Activated CD8-positive, alpha-beta memory T cell treated with anti-CD3 and anti-CD28 coated beads for 24 hours (primary cell): ENCODE measurements at regions not wholly inside any gene's neighbourhood (a gene's known extent, or its start where the extent isn't known, plus 50 kb on each side); places are given as distances from the start of the nearest gene placed in this dataset.

Experiments used
- DNase-seq: peaks from one replicate; pipeline ENCODE4 v3.0.0-alpha.2; 2020

DNA sequence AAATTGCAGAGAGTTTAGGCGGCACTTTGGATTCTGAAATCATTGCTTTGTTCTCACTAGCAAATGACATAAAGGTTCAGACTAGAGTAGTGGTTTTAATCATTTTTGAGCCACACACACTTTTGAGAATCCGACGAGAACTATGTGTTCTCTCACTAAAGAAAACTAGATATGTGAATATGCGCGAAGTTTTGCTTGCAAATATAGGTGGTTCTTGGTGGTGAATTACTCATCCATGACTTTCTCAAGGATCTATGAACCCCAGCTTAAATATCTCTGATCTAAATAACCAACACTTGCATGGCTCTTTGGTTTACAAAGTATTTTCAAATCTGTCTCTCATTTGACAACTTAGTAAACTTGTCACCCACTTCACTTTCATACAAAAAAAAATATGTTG, 54.8 kb downstream of the NOG start:
- DNase-seq: no peak

DNA sequence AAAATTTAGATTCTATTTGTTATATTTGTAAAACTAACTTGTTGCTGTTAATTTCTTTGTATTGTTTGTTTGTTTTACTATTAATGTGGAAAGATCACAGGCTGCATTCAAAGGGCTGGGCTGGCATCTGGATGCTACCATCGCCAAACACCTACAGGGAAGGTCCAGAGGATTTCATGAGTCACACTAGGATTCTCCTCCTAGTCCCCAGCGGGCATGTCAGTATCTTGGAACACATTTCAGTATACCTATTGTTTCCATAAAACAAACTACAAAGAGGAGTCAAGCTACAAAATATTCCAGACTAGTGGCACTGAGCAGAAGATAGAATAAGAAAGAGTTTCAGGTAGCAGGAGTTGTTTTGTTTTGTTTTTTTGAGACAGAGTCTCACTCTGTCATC, 55.3 kb downstream of the NOG start:
- no peak for DNase-seq

DNA sequence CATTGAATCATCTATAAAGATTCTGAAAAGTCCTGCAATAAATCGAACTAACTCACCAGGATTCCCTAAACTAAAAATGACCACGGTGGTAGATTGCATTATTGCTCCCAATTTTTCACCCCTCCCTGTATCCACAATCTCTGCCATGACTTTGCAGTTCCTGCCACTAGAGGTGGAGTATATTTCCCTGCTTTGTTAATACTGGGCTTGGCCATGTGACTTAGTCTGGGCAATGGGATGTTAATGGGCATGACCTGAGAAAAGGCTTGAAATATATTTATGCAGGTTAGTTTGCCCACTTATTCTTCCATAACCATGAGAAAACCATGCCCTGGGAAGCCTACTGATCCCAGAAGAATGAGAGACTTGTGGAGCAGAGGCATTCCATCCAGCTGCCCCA, 59.1 kb downstream of the NOG start:
- no peak for DNase-seq

DNA sequence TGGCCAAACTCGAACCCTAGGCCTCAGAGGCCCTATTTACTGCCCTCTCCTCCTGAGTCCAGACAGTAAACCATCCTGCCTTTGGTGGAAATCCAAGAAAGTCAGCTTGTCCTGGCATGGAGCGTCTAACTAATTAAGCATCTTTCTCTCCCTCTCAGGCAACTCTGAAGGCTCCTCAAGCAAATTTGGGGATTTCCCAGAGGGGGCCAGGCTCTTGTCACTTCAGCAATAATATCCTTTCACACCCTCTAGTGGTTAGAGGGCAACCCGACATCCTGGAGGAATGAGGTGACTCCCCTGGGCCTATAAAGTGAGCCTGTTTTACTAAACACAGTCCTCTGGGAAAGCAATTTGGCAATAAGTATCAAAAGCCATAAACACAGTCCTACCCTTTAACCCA, 60.4 kb downstream of the NOG start:
- DNase-seq: peak; percentile 67

DNA sequence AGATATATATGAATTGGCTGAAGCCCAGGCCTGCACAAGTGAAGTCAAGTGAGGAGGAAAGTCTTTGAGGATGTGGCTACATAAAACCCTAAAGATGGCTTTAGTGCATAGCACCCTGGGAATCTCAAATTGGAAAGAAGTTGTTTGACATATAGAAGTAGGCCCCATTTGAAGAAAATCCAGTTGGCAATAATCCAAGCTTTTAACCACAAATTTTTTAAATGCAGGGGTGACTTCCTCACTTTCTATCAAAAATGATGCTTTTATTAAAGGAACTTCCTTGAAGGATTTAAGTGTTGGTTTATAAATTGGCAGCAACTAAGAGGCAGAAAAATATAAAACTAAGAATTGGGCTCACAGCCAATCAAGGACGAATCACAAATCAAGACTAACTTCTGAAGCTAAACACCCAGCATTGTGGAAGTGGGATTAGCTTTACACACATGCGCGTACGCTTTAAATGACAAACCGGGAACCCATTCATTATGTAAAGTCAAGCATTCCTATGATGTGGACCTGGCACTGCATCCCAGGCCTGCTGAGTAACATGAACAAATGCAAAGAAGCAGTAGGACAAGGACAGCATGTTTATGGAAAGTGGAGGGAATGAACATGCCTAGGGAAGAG, 63.3 kb downstream of the NOG start:
- no peak for DNase-seq

DNA sequence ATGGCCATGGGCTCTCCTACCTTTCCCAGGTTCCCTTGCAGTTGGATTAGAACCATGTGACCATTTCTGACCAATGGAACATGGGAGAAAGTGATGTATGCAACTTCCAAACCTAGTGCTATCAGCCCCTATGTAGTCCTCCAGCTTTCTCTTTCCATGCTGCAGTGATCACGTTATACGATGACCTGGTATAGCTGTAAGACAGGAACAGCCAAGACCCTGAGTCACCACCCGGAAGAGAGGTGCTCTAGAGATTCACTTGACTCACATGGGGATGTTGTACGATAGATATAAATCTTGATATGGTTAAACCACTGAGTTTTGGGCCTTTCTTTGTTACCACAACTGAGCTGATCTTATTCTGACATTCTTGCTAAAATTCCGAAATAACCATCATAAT, 65.1 kb downstream of the NOG start:
- DNase-seq: no peak

DNA sequence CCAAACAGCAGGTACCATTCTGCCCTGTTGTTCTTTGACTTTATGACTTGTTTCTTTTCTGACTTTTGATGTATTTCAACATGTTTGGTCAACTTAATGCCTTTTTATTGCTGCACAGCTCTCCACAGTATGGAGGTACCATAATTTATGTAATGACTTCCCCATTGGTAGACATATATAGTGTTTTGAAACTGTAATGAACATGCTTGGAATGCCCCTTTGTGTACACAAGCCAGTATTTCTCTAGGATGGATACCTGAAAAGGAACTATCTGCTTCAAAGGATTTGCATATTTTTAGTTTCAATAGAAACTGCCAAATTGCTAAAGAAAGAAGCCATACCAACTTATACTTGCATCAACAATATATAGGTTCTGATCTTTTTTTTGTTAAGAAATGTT, 66.1 kb downstream of the NOG start:
- DNase-seq: no peak

DNA sequence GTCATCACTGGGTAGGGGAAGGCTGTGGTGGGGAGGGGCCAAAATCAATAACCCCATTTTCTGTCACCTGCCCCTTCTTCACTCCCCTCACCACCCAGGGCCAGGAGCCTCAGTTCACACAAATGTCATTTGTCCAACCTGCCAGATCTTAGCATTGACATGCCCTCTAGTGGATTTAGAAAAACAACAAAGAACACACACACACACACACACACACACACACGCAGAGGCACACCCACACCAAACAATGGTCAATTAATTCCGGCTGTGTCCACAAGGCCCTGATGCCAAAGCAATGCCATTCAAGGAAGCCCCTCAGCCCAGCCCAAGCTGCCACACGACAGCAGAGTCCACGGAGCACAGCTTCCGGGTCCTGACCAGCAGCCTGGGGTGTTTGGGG, 68.4 kb downstream of the NOG start:
- no peak for DNase-seq

DNA sequence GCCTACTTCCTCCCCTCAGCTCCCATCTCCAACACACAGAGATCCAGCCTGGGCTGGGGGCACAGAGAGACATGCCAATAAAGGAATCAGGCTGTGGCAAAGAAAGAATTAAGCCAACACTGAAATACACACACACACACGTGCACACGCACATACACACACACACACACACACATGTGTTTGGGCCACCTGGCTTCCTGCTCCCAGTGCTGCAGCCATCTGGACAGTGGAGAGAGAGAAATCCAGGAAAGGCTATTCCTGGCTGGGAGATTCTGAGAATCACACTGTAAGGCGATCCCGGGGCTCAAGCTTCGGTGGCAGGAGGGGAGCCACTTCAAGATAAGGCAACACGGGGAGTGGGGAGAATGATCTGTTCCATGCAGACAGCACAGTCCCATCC, 72.4 kb downstream of the NOG start:
- no peak for DNase-seq

DNA sequence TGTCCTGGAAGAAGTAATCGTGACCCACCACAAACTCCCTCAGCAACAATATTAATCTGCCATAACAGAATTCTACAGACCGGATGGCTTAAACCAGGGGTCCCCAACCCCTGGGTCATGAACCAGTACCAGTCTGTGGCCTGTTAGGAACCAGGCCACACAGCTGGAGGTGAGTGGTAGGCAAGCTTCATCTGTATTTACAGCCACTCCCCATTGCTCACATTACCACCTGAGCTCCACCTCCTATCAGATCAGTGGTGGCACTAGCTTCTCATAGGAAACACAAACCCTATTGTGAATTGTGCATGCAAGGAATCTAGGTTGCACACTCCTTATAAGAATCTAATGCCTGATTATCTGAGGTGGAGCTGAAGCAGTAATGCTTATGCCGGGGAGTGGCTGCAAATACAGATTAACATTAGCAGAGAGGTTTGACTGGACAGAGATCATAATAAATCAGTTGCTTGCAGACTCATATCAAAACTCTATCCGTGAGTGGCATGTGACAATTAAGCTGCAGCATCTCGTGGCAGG, 74.5 kb downstream of the NOG start:
- DNase-seq: no peak

DNA sequence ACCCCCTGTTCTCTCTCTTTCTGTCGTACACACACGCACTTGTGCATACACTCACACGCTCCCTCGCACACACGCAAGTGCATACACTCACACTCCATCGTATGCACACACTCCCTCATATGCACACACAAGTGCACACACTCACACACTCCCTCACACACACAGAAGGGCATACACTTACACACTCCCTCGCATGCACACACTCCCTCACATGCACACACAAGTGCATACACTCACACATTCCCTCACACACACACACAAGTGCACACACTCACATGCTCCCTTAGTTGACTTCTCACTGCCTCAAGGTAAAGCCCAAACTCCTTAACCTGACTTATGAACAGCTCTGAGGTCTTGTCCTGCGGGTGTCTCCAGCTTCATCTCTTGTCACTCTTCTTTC, 78.7 kb downstream of the NOG start:
- no peak for DNase-seq

DNA sequence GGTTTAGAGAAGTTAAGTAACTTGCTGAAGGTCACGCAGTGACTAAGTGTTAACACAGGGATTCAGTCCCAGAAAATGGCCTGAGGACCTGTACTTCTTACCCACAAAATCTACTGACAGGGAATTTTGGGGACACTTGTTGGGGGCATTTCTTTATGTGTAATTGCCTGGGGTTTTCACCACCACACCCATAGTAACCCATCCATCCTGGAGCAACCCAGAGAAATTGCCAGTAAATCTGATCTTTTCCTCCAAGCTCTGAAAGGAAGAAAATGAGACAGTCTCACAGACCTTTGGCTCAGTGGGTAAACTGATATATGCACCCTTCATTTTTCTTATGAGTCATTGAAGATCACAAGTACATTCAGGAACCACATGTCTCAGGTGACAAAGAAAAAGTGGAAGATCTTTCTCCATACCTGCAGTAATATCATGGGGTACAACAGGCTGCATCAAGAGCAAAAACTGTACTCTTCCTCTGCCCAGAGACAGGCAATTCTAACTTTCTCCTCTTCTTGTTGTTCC, 81.0 kb downstream of the NOG start:
- no peak for DNase-seq

DNA sequence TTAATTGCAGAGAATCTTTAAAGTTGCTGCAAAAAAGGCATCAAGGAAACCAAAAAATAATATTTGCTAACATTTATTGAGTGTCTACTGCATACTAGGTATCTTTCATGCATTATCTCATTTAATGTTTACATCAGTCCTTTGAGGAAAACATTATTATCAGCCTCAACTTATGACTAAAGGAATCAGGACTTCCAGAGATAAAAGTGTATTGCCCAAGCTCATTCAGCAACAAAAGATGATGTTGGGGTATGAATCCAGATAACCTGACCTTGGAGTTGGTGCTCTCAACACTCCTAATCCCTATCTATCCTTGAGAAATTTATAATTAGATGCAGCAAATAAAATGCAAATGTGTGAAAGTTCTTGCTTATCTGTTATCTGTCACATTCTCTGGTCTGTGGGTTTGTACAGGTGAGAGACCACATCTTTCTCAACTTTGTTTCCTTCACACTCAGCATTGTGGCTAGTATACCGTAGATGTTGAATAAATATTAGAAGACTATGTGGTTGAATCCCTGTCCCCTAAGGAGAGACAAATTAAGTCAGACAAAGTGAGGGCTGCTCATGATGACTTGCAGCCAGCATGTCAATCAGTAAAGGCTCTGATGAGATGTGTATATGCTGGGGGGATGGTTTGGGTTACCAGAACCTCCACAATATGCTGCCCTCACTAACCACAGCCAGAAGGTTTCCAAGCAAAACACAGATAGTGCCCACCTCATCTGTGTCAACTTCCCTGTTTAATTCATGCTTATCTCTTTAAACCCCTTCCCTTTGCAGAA, 82.6 kb downstream of the NOG start:
- no peak for DNase-seq

DNA sequence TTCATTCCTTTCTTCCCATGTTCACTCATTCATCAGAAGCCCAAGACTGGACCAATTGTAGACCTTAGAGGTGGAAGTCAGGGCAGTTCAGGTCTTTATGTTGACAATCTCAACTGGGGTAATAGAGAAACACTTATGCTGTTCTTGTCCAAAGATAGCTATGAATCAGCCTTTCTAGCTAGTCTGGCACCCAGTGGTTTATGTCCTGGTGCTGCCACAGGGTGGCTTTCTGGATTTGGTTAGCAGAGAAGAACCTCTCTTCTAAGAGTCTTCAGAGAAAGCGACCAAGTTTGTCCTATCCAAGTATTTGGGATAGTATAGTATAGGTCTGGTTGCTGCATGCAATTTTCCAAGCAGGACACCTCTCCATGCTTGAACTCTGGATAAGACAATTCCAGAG, 83.3 kb downstream of the NOG start:
- no peak for DNase-seq

DNA sequence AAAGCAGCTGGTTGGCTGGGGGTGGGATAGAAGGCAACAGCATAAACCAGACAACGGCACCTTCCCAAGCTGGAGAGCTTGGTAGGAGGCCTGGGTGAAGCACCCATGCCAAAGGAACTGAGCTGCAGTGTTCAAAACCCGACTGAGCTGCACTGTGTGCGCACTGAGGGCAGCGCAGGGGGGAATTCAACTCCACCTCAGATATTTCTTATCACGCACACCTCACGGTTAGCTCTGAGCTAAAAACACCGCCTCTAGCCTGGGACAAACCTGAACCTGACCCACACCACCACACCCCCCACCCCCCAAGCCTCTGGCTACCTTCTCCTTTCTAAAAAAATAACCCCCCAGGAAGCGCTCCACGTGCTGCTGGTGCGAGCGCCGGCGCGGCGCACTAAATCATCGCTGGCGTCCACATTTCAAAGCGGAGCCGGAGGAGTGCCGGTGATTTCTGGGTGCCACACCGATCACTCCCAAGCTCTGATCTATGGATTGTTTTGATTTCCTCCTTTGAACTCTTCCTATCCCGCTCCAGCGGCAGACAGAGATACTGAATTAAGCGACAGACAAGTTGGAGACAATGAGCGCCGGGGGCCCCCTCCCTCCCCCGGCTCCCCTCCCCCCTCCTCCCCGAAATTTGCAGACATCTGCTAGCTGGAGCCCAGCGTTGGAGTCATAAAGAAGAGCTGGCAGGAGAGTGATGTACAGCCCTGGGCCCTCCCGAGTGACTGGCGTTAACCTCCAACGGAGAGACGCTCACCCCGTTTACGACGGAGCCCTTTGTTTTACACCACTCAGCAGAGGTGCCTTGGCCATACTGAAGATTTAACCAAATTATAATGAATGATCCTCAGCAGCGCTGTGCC, 85.0 kb downstream of the NOG start:
- no peak for DNase-seq

DNA sequence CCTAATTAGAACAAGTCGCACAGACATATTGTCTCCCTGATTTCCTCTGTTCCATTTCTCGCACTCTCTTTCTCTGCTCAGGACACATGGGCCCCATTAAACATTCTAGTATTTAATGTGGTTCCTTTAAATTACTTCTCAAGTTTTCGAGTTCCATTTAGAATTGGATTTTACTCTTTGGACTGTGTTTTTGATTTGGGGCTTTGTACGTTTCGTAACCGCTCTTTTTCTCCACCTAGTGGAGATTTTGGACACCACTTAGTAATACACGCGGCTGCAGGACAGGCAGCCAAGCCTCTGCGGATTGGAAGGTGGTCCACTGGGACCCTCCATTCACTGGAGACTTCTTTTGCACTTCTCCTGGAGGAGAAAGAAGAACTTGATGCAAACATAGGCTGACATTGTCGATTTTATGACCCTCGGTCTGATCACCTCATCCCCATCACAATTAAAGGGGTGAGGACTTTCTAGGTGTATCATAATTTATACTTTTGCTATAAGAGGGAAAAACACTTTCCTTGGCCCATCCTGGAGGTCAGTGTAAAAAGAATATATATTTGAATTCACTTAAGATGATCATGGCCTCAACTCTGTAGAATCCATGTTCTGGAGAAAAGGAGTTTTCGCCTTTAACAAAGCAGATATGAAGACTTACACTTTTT, 85.7 kb downstream of the NOG start:
- DNase-seq: no peak

DNA sequence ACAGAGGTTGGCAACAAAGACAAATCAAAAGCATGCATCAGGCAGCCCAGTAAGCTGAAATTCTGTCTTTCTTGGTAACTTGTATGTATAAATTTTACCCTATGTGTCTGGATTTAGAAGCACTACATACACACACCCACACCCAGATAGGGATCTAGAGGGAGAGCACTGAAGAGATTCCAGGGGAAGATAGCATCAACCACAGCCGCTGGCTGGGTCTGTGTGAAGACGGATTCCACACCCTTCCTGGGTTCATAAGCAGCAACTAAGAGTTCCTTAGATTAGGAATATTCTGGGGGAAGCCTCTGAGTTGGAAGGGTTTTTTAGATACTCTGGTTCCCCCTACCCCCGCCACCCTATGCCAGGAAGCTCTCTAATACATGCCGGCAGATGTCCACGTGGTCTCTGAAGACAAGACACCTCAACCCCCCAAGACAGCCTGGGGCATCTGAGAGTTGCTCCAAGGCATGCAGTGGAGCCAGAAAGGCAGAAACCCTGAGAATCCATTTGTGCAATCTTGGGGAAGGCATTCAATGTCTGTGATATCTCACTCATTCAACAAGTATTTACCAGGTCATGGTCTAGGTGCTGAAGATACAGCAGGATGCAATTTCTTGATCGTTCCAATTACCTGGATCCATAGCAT, 86.4 kb downstream of the NOG start:
- DNase-seq: no peak

DNA sequence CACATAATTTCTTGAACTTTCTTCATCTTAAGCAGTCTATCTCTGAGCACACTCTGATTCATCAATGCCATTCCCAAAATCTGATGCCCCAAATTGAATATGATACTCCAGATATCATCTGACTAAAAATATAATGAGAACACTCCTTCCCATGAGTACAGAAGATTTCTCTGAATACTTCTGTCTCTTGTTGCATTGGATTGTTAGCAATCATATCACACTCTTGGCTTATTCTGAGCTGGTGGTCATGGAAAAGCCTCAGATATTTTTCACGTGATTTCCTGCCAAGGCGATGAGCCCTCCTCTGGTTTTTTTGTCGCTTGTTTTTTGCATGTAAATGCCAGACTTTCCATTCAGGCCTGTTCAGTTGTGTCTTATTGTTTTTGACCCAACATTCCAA, 87.2 kb downstream of the NOG start:
- no peak for DNase-seq

DNA sequence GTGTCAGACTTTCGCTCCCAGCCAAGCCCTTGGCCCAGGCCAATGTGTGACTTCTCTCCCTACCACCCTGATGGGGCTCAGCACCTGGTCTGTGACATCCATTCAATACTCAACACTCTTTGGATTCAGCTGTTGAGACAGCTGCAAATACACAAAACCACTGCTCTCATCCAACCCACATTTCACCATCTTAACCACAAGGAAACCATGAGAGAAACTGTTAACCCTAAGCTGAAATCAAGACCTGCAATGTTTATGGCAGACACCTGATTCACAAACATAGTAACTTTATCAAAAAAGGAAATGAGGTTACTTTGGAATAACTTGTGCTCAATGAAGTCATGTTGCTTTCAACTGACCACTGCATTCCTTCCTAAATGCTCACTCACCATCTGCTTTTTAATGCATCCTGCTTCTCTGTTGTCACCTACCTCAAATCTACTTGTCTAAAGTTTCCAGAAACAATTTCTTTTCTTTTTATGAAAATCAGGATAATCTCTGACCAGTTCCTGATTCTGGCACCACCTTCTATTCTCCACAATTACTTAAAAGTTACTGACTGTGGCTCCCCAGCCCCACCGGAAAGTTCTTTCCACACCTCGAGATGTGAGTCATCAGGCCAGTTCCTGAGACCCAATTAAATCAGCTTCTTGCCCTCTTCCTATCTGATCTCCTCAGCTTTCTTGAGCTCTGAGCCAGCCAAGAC, 88.2 kb downstream of the NOG start:
- DNase-seq: no peak

DNA sequence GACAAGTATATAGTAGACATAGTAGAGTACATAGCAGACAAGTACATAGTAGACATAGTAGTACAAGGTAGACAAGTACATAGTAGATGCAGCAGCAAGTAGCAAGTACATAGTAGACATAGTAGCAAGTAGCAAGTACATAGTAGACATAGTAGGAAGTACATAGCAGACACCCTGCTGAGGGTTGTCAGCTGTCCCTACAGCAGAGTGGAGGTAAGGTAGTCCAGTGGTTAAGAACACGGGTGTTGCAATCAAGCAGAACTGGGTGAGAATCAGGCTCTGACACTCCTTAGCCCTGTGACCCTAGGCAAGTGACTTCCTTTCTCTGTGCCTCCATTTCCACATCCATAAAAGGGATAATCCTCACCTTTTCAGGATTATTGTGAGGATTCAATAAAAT, 94.7 kb downstream of the NOG start:
- DNase-seq: no peak

DNA sequence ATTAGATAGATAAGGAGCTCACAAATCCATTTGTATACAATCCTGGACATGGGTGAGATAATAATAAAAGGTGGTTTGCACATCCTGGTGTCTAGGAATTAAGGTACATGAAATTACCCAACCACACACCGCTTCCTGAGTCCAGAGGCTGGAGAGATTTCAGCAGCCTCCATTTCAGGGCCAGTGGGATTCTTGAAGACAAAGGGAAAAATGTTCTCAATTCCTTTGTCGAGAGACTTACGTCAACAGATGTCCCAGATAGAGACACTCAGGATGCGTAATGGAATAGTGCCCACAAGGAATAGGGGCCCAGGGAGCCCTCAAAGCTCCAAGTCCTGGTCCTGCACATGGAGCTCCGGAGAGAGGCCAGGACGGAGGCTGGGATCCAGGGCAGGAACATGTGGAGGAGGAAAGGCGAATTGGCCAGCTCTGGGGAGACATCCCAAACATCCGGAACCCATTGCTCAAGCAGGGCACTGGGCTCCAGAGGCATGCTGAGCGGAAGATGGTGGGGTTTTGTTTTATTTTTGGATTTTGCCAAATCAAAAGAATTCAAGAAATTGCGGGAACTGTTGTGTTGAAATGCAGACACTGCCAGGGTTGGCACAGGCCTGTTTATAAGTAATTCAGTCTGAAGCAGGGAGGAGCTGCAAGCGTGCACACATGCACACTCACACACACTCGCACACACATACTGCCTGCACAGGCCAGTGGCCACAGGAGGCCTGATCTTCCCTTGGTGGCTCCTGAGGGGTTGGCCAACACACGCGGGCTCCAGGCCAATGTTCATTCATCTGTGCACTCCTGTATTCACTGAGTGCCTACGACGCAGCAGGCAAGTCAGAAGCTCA, 97.2 kb downstream of the NOG start:
- no peak for DNase-seq
